ENCODE measurements at regions not wholly inside any gene's neighbourhood (a gene's known extent, or its start where the extent isn't known, plus 50 kb on each side); places are given as distances from the start of the nearest gene placed in this dataset.
A peak's percentile ranks its signal among the peaks of the same experiment; 100 is the strongest.

GRCh38 chr11:8838248-8838647, 72.7 kb upstream of the AKIP1 start:
- TF ChIP-seq EZH2 (IDR thresholded peaks at IDR 0.05; ENCODE audit: insufficient read depth, poor library complexity, severe bottlenecking) (no peak), EZH2phosphoT487 (IDR thresholded peaks at IDR 0.05; ENCODE audit: insufficient read depth, low read depth) (0 out of 2 replicates have a peak, but pooled peaks have one; percentile 24)
